GM19035 (cell line): ENCODE measurements at regions not wholly inside any gene's neighbourhood (a gene's known extent, or its start where the extent isn't known, plus 50 kb on each side); places are given as distances from the start of the nearest gene placed in this dataset.
"Not testable (repeated sequence)": the region's sequence is repeated elsewhere in the genome, so short reads cannot be mapped to it uniquely, and the experiment has no call there.

Source experiments
- ATAC-seq: cut with Tn5 transposase; IDR thresholded peaks from one replicate; pipeline ENCODE4 v1.9.1; 2021; ENCODE audit not compliant: unreplicated experiment

- not testable (repeated sequence) for ATAC-seq
These were observed 362.1 kb downstream of the TYW1 start for GRCh38 chr7:67358738-67359137.

DNA sequence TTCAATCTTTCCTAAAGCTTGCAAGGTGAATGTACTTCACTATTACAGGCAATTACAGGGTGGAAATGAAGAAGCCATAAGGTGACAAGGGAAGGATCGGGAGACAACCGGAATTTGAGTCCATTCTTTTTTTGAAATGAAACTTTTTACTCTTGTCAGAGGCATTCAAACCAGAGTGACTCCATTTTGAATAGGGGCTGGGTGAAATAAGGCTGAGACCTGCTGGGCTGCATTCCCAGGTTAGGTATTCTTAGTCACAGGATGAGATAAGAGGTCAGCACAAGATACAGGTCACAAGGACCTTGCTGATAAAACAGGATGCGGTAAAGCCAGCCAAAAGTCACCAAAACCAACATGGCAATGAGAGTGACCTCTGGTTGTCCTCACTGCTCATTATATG, 363.3 kb downstream of the TYW1 start:
- no peak for ATAC-seq

GRCh38 chr7:67361150-67361549, 364.5 kb downstream of the TYW1 start:
- no peak for ATAC-seq

- ATAC-seq: no peak
These were observed 367.9 kb downstream of the TYW1 start for GRCh38 chr7:67364441-67365017.

GRCh38 chr7:67371429-67372305, 375.0 kb downstream of the TYW1 start:
- peak; percentile 92 for ATAC-seq

- not testable (repeated sequence) for ATAC-seq
These were observed 376.8 kb downstream of the TYW1 start for GRCh38 chr7:67373389-67373788.

DNA sequence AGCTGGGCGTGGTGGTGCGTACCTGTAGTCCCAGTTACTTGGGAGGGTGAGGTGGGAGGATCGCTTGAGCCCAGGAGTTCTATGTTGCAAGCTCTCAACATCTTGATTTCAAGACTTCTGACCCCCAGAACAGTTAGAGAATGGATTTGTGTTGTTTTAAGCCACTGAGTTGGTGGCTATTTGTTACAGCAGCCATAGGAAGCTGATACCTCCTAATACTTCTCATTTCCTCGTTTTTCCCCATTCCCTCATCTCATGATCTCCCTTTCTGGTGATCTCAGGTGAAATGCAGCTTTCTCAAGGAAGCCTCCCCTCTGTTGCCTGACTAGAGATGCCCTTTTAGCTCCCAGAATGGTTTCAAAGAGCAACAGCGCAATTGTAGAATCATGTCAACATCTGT, 378.8 kb downstream of the TYW1 start:
- ATAC-seq: no peak

GRCh38 chr7:67377939-67378862, 381.6 kb downstream of the TYW1 start:
- peak; percentile 96 for ATAC-seq

DNA sequence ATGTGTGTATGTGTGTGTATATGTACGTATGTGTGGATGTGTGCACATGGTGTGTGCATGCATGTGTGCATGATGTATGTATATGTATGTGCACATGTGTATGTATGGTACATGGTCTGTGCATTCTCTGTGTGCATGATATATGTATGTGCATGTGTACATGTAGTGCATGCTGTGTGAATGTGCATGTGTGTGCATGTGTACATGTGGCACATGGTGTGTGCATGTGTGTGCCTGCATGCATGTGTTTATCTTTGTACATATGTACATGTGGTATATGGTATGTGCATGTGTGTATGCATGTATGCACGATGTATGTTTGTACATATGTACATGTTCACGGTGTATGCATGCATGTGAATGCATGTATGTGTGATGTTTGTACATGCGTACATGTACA, 383.7 kb downstream of the TYW1 start:
- no peak for ATAC-seq

DNA sequence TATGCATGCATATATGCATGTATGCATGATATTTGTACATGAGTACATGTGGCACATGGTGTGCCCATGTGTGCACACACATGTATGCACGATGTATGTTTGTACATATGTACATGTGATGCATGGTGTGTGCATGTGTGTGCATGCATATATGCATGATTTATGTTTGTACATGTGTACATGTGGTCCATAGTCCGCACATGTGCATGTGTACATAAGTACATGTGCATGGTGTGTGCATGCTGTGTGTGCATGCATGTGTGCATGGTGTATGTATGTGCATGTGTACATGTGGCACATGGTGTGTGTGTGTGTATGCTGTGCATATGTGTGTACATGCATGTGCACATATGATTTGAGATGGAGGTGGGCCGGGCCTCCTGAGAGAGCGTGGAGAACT, 384.2 kb downstream of the TYW1 start:
- ATAC-seq: no peak

GRCh38 chr7:67387851-67388250, 391.2 kb downstream of the TYW1 start:
- ATAC-seq: no peak

- ATAC-seq: no peak
These were observed 394.5 kb downstream of the TYW1 start for GRCh38 chr7:67391168-67391567.

DNA sequence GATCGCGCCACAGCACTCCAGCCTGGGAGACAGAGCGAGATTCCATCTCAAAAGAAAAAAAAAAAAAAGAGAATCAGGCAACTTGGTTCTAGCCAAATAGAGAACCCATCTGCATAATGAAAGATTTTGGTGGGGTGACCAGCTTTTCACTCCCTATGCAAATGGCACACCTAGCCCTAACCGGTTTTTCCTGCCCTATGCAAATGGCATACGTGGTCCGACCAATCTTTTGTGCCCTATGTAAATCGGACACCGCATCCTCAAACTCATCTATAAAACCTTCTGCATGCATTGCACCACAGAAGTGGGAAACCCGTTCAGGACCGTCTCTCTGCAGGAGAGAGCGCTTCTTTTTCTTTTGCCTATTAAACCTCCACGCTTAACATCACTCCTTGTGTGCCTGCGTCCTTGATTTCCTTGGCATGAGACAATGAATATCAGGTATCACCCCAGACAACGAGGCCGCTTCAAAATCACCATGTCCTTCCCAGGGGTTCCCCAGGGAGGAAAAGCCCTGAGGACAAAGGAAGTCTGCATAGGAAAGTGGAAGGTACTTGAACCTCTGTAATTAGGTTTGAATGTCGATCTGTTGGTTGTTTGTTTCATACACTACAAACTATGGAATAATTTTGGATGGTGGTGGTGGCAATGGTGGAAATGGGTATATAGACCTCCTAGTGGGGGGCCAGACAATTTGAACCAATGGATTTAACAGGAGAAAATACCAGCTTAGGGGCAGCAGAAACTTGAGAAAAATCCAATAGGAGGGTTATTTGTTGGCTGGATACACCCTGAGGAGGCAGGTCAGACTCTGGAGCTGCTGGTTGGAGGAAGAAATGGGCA, 396.2 kb downstream of the TYW1 start:
- ATAC-seq: no peak

- ATAC-seq: no peak
These were observed 397.3 kb downstream of the TYW1 start for GRCh38 chr7:67393903-67394302.

DNA sequence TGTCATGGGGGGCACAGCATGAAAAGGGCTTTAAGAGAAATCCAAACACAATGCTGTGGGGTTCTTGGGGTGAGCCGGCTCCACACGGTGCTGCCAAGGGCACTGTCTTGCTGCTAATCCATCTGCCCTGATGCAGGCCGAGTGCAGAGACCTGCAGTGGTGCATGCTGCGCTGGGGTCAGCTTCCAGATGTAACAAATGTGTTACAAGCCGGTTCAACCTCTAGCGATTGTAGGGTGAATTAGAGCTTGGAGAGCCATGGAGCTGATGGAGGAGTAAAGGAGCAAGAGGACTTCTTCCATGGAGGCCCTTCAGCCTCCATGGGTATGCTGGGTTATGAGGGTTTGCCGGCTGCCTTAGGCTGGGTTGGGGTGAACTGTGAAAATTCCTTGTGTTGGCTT, 402.3 kb downstream of the TYW1 start:
- no peak for ATAC-seq

DNA sequence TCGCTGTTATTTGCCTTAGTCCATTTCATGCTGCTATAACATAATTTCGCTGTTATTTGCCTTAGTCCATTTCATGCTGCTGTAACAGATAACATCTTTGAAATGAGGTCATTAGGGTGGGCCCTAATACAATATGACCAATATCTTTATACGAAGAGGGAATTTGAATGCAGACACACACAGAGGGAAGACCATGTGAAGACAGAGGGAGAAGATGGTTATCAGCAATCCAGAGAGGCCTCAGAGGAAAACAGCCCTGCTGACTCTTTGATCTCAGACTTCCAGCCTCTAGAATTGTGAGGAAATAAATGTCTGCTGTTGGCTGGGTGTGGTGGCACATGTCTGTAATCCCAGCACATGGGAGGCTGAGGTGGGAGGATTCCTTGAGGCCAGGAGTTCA, 404.9 kb downstream of the TYW1 start:
- ATAC-seq: no peak

- ATAC-seq: no peak
These were observed 405.6 kb downstream of the TYW1 start for GRCh38 chr7:67402280-67402679.

- ATAC-seq: no peak
These were observed 410.3 kb downstream of the TYW1 start for GRCh38 chr7:67406976-67407375.

DNA sequence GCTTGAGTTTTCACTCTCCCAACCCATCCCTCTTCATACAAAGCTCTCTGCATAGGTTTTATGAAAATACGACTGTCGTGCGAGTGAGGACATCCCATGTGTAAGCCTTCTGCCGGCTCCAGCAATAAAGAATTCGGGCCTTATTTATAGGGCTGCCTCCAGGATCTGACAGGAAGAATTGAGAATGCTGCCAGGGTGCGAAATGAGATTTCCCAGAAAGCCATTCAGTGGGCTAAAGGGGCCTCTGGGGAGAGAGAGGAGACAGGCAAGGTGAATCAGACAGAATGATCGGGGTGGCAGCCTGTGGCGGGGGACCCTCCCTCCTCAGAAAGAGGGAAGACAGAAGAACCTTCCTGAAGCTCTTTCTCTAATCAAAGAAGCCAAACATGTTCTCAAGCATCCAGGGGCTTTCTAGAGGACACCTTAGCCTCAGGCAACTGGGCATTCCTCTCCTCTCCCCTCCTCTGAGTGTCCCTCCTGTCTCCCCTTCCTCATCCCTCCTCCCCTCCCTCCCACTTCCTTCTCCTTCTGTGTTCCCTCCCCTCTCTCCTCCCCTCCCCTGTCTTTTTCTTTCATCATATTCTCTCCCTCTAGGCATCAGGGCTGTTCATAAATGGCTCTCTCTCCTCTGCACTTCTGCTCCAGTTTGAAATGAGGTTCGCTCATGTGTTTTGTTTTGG, 410.9 kb downstream of the TYW1 start:
- ATAC-seq: no peak

GRCh38 chr7:67408109-67408508, 411.5 kb downstream of the TYW1 start:
- ATAC-seq: no peak
